Vagina (tissue), 2 donors: ENCODE measurements at regions not wholly inside any gene's neighbourhood (a gene's known extent, or its start where the extent isn't known, plus 50 kb on each side); places are given as distances from the start of the nearest gene placed in this dataset.

Experiments
- CTCF ChIP-seq, 3 experiments: fragments of 450-650 bp in 2 of 3; fragments of 200-600 bp in 1 of 3; sonication (generic) in 1 of 3; IDR thresholded peaks; one replicate each; pipeline ENCODE4 v1.5.1; 2017 to 2019; ENCODE audit warnings: antibody characterized with exemption in 3 of 3, mild to moderate bottlenecking in 2 of 3, moderate library complexity in 2 of 3
- POLR2A ChIP-seq, 2 donors: fragments of 450-650 bp; IDR thresholded peaks; one replicate each; pipeline ENCODE4 v1.6.1; 2017; ENCODE audit warnings: antibody characterized with exemption in 2 of 2, mild to moderate bottlenecking in 2 of 2, moderate library complexity in 2 of 2
- POLR2AphosphoS5 ChIP-seq, 2 donors: sonication (generic); formaldehyde crosslinking; IDR thresholded peaks; one replicate each; pipeline ENCODE4 v1.9.0; 2017; ENCODE audit warnings: antibody characterized with exemption in 2 of 2, mild to moderate bottlenecking in 2 of 2, low read depth in 1 of 2; ENCODE audit not compliant: insufficient read depth in 1 of 2

DNA sequence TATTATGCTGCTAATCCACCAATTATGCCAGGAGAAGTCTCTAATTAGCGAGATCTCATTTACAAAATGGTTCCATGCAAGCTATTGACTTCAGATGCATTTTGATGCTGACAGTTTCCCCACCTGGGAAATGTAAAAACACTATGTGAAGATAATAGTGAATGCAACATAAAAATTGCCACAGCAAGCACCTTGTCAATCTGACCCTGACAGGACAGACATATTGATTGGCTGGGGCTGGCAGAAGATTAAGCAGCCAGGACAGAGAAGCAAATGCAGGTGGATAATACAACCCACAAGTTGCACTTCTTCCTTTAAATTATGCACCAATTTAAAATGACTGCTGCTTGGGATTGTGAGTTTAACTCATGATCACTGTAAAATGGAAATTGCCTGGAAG, 642.8 kb upstream of the POT1 start:
- TF ChIP-seq POLR2A (IDR thresholded peaks at IDR 0.05), result no peak
- no peak for TF ChIP-seq CTCF (IDR thresholded peaks at IDR 0.05)
- TF ChIP-seq POLR2AphosphoS5 (IDR thresholded peaks at IDR 0.05; ENCODE audit: insufficient read depth in 1 of 2, low read depth in 1 of 2), result no peak
